SH-SY5Y (cell line): ENCODE measurements at regions not wholly inside any gene's neighbourhood (a gene's known extent, or its start where the extent isn't known, plus 50 kb on each side); places are given as distances from the start of the nearest gene placed in this dataset.

Experiments
- GATA2 ChIP-seq: IDR thresholded peaks from 2 replicates; pipeline ENCODE4 v1.6.1; 2011; ENCODE audit warnings: mild to moderate bottlenecking, low read depth, low read length
- GATA3 ChIP-seq: IDR thresholded peaks from 2 replicates; pipeline ENCODE4 v1.6.1; 2011; ENCODE audit warnings: low read depth, mild to moderate bottlenecking, low read length, moderate library complexity

- TF ChIP-seq GATA3 (no peak), GATA2 (no peak)
Measured at GRCh38 chr1:38129971-38130370, 83.4 kb upstream of the POU3F1 start.
